PC-9 (cell line): ENCODE measurements at regions not wholly inside any gene's neighbourhood (a gene's known extent, or its start where the extent isn't known, plus 50 kb on each side); places are given as distances from the start of the nearest gene placed in this dataset.

ENCODE experiments used
- EZH2 ChIP-seq: fragments of 200-600 bp; sonication (generic); IDR thresholded peaks from 2 replicates; pipeline ENCODE4 v1.8.0; 2017; ENCODE audit warnings: antibody characterized with exemption, low read depth
- TF ChIP-seq, protein P1 (sequence below): fragments of 200-600 bp; sonication (generic); conservative IDR thresholded peaks from 2 replicates; pipeline ENCODE4 v1.6.1; 2017; ENCODE audit warnings: mixed run types, antibody characterized with exemption, mild to moderate bottlenecking, moderate library complexity

DNA sequence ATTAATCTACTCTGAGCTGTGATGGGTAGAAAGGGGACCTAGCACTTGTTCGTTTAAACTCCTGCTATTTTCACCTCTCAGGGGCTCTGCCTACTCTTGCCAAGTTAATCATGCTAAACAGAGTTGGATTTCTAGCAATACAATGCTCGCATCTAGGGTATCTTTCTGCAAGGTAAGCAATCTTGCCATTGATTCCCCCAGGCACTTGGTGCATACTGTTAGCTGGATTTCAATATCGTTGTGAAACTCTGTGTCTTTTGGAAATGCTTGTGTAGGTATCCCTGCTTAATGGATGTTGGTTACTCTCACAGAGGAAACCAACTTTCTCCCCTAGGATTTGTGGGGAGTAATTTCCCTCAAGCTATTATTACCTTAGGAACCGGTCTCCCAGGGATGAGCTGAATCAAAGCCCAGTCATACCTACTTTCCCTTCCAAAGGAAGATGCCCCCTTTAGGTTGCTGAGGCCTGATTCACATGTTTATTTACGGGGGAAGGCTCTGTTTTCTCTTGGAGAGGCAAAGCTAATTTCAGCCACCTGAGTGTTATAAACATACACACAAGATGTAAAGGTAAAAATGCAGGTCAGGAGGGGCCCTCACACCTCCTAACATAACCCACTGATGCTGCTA is 366.8 kb downstream of the FBXW7 start:
- TF ChIP-seq, protein P1, sequence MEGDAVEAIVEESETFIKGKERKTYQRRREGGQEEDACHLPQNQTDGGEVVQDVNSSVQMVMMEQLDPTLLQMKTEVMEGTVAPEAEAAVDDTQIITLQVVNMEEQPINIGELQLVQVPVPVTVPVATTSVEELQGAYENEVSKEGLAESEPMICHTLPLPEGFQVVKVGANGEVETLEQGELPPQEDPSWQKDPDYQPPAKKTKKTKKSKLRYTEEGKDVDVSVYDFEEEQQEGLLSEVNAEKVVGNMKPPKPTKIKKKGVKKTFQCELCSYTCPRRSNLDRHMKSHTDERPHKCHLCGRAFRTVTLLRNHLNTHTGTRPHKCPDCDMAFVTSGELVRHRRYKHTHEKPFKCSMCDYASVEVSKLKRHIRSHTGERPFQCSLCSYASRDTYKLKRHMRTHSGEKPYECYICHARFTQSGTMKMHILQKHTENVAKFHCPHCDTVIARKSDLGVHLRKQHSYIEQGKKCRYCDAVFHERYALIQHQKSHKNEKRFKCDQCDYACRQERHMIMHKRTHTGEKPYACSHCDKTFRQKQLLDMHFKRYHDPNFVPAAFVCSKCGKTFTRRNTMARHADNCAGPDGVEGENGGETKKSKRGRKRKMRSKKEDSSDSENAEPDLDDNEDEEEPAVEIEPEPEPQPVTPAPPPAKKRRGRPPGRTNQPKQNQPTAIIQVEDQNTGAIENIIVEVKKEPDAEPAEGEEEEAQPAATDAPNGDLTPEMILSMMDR: no peak
- no peak for TF ChIP-seq EZH2
